GM21529 (cell line): ENCODE measurements at regions not wholly inside any gene's neighbourhood (a gene's known extent, or its start where the extent isn't known, plus 50 kb on each side); places are given as distances from the start of the nearest gene placed in this dataset.
"Not testable (repeated sequence)": the region's sequence is repeated elsewhere in the genome, so short reads cannot be mapped to it uniquely, and the experiment has no call there.

ENCODE experiments used
- ATAC-seq: cut with Tn5 transposase; IDR thresholded peaks from one replicate; pipeline ENCODE4 v1.9.1; 2021; ENCODE audit not compliant: unreplicated experiment

DNA sequence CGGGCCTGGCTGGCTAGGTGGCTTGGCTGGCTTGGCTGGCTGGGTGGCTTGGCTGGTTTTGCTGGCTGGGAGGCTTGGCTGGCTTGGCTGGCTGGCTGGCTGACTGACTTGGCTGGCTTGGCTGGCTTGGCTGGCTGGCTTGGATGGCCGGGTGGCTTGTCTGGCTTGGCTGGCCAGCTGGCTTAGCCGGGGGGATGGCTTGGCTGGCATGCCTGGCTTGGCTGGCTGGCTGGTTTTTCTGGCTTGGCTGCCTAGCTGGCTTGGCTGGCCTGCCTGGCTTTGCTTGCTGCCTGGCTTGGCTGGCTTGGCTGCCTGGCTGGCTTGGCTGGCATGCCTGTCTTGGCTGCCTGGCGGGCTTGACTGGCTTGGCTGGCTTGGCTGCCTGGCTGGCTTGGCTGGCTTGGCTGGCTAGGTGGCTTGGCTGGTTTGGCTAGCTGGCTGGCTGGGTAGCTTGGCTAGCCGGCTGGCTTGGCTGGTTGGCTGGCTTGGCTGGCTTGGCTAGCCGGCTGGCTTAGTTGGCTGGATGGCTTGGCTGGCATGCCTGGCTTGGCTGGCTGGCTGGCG lies 2829.6 kb downstream of the RPIA start:
- ATAC-seq = not testable (repeated sequence)

DNA sequence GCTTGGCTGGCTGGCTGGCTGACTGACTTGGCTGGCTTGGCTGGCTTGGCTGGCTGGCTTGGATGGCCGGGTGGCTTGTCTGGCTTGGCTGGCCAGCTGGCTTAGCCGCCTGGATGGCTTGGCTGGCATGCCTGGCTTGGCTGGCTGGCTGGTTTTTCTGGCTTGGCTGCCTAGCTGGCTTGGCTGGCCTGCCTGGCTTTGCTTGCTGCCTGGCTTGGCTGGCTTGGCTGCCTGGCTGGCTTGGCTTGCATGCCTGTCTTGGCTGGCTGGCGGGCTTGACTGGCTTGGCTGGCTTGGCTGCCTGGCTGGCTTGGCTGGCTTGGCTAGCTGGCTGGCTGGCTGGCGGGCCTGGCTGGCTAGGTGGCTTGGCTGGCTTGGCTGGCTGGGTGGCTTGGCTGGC lies 2830.5 kb downstream of the RPIA start:
- ATAC-seq = not testable (repeated sequence)

GRCh38 chr2:91522877-91523276 lies 2831.4 kb downstream of the RPIA start:
- ATAC-seq = not testable (repeated sequence)

GRCh38 chr2:91523751-91524150 lies 2832.3 kb downstream of the RPIA start:
- ATAC-seq = not testable (repeated sequence)

- ATAC-seq = not testable (repeated sequence)
These were observed 2834.1 kb downstream of the RPIA start for GRCh38 chr2:91525587-91525986.

GRCh38 chr2:91526083-91526482 lies 2834.6 kb downstream of the RPIA start:
- not testable (repeated sequence) for ATAC-seq

- ATAC-seq = not testable (repeated sequence)
These were observed 2835.6 kb downstream of the RPIA start for GRCh38 chr2:91527056-91527455.

DNA sequence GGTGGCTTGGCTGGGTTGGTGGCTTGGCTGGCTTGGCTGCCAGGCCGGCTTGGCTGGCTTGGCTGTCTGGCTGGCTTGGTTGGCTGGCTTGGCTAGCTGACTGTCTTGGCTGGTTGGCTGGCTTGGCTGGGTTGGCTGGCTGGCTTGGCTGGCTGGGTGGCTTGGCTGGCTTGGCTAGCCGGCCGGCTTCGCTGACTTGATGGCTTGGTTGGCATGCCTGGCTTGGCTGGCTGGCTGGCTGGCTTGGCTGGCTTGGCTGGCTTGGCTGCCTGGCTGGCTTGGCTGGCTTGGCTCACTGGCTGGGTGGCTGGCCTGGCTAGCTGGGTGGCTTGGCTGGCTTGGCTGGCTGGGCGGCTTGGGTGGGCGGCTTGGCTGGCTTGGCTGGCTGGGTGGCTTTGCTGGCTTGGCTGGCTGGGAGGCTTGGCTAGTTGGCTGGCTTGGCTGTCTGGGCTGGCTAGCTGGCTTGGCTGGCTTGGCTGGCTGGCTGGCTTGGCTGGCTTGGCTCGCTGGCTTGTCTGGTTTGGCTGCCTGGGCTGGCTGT lies 2836.1 kb downstream of the RPIA start:
- ATAC-seq = not testable (repeated sequence)

GRCh38 chr2:91528361-91528760 lies 2836.9 kb downstream of the RPIA start:
- not testable (repeated sequence) for ATAC-seq

GRCh38 chr2:91536109-91536508 lies 2844.6 kb downstream of the RPIA start:
- not testable (repeated sequence) for ATAC-seq

DNA sequence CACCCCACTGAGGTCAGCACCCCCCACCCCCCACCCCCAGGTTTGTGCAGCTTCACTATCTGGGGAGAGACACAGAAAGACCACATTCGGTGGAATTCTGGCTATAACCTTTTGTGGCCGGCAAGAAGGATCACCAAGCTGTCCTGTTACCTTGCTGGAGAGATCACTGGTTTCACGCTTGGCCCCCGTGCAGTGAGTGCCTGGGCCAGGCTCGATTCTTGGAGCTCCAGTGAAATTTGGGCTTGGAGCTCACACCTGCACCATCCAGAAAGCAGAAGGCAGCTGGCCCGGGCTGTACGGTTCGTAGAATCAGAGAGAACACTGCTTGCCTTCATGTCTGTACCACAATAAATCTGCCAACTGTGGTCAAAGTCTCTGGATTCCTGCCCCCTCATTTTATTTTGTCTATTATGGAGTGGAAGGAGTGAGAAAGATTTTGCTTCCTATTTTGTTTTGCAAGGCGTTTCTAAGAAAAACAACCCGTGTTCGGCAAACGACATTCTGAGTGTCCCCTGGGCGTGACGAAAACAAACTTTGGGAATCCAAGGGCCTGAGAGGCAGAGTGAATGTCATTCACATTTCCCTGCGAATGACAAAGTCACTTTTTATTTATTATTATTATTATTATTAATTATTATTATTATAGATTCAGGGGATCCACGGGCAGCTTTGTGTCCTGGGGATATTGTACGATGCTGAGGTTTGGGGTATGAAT lies 2845.2 kb downstream of the RPIA start:
- not testable (repeated sequence) for ATAC-seq

- not testable (repeated sequence) for ATAC-seq
These were observed 2857.8 kb downstream of the RPIA start for GRCh38 chr2:91549316-91549715.

- ATAC-seq = not testable (repeated sequence)
These were observed 2866.8 kb downstream of the RPIA start for GRCh38 chr2:91558234-91558633.

DNA sequence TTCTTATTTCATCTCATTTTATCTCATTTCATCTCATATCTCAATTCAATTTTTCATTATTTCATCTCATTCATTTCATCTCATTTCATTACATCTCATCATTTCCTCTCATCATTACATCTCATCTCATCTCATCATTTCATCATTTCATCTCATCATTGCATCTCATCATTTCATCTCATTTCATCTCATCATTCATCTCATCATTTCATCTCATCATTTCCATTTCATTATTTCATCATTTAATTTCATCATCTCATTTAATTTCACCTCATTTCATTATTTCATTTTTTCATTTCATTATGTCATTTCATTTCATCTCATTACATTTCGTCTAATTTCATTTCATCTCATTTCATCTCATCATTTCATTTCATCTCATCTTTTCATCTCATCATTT lies 2867.8 kb downstream of the RPIA start:
- ATAC-seq = not testable (repeated sequence)

DNA sequence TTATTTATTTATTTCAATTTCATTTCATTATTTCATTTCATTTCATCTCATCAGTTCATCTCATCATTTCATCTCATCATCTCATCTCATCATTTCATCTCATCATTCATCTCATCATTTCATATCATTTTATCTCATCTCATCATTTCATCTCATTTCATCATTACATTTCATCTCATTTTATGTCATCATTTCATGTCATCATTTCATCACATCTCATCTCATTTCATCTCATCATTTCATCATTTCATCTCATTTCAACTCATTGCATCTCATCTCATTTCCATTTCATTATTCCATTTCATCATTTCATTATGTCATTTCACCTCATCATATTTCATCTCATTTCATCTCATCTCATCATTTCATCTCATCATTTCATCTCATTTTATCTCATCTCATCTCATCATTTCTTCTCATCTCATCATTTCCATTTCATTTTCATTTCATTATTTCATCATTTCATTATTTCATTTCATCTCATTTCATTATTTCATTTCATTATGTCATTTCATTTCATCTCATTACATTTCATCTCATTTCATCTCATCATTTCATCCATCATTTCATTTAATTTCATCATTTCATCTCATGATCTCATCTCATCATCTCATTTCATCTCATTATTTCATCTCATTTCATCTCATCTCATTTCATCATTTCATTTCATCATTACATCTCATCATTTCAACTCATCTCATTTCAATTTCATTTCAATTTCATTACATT lies 2868.6 kb downstream of the RPIA start:
- not testable (repeated sequence) for ATAC-seq

GRCh38 chr2:91562184-91562583 lies 2870.7 kb downstream of the RPIA start:
- ATAC-seq = not testable (repeated sequence)

DNA sequence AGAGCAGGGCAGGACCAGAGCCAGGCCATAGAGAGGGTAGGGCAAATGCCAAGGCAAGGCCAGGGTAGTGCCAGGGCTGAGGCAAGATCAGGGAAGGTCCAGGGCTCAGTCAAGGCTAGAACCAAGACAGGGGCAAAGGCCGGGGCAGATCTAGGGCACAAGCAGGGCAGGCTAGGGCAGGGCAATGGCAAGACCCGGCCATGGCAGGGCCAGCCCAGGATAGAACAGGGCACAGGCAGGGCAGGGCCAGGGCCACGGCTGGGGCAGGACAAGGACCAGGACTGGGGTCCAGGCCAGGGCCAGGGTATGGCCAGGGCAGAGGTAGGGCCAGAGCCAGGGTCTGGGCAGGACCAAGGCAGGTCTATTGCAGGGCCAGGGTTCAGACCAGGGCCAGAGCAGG lies 2873.2 kb downstream of the RPIA start:
- not testable (repeated sequence) for ATAC-seq

DNA sequence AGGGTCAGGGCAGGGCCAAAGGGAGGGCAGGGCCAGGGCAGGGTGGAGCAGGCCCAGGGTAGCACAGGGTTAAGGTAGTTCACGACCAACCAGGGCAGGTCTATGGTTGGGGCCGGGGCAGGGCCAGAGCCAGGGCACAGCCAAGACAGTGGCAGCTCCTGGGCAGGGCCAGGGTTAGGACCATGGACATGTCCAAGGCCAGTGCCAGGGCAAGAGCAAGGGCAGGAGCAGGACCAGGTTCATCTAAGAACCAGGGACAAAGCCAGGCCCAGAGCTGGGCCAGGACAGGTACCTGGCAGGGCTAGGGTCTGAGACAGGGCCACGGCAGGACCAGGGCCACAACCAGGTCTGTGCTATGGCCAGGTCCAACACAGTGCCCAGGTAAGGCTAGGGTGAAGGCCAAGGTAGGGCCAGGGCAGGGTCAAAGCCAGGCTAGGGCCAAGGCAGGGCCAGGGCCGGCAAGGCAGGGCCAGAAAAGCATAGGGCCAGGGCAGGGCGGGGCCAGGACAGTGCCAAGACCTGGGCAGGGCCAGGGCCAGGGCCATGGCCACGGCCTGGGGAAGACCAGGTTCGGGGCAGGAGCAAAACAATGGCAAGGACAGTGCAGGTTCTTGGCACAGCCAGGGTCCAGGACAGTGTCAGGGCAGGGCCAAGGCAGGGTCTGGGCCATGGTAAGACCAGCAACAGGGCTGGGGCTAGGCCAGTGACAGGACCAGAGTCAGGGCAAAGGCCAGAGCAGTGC lies 2874.4 kb downstream of the RPIA start:
- ATAC-seq = not testable (repeated sequence)

- ATAC-seq = not testable (repeated sequence)
These were observed 2875.1 kb downstream of the RPIA start for GRCh38 chr2:91566611-91567010.

DNA sequence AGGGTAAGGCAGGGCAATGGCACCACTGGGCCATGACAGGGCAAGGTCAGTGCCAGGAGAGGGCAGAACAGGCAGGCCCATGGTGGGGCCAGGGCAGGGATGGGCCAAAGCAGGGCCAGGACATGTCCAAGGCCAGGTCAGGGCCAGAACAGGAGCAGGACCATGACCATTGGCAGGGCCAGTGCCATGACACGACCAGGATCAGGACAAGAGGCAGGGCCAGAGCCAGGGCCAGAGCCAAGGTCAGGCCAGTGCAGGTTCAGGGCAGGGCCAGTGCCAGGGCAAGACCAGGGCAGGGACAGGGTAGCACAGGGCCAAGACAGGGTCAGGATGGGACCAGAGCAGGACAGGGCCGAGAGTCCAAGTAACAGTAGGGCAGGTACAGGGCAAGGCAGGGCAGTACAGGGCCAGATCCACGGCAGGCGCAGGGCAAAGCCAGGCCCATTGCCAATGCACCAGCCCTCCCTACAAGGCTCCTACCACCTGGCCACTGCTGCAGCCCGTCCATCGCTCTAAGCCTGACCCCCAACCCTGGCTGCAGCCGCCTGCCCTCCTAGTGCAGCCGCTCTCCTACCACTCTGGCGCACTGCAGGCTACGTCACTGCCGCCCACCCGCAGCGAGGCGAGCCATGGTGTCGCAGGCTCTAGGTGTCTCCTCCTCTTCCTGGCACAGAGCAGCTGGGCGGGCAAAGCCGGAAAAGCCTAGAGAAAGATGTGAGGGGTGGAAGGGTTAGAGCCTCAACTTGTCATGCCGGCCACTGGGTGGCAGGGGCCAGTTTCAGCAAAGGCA lies 2876.3 kb downstream of the RPIA start:
- not testable (repeated sequence) for ATAC-seq
